GM21447 (cell line): ENCODE measurements at regions not wholly inside any gene's neighbourhood (a gene's known extent, or its start where the extent isn't known, plus 50 kb on each side); places are given as distances from the start of the nearest gene placed in this dataset.
"Not testable (repeated sequence)": the region's sequence is repeated elsewhere in the genome, so short reads cannot be mapped to it uniquely, and the experiment has no call there.

Source experiments
- ATAC-seq: cut with Tn5 transposase; IDR thresholded peaks from one replicate; pipeline ENCODE4 v1.9.1; 2021; ENCODE audit not compliant: unreplicated experiment

- no peak for ATAC-seq
Observed at GRCh38 chr17:83156408-83156807, 77.0 kb downstream of the METRNL start.

DNA sequence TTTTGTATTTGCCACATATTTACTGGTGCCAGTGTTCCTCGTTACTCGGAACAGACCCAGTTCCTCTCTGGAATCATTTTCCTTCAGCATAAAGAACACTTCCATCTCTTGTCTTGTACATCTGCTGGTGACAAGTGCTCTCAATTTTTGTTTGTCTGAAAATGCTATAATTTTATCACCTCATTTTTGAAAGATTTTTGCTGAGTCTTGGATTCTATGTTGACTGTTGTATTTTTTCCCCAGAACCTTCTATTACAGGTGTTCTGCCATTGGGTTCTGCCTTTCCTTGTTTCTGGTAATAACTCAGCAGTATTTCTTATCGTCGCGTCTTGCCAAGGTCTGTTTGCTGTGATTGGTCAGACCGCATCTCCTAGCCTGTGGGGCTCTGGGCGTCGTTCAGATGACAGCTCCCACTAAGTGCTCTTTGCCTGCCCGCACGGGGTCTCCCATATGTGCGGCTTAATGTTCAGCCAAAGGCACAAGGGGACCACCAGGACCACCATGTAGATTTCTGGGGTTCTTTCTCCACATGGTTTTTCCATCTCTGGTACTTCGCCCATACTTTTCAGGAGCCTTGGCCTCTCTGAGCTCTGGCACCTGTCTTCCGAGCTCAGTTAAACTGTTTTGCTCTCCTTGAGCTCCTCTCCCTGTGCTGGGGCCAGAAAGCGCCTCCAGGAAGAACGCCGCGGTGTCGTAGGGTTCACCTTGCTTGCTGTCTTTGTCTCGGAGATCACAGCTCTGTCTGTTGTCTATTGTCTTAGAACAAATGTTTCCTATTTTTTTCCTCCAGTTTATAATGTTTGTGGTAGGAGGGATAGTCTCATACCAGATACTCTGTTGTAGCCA, 80.0 kb downstream of the METRNL start:
- no peak for ATAC-seq

- no peak for ATAC-seq
Observed at GRCh38 chr17:83160443-83161297, 81.3 kb downstream of the METRNL start.

DNA sequence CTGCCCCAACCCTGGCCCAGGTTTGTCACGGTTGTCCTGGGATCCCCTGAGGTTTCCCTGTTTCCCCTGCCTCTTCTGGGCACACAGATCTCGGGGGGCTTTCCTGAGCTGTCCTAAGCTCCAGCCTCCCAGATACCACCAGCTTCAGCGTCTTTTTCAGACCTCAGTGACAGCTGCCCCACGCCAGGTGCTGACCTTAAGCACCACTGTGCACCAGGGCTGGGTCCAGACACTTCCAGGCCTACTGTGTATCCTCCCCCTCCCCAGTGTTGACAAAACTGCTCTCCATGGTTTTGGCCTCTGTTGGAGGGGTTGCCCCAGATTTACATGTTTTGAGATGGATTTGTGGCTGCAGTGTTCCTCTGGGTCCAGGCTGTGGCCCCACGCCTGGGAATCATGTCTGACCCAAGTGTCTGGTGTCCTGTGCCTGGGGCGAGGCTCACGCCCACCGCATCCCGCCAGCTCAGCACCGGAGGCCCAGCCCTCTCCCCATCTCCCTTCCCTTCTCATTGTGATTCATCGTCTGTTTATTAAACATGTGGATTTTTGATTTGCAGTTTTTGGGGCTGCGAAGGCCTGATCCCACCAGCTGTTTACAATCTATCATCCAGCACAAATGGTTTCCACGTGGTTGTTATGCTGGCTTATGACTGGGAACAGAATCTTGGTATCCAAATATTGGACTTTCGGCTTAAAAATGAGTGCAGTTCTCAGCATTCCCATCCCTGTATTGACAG, 82.1 kb downstream of the METRNL start:
- no peak for ATAC-seq

DNA sequence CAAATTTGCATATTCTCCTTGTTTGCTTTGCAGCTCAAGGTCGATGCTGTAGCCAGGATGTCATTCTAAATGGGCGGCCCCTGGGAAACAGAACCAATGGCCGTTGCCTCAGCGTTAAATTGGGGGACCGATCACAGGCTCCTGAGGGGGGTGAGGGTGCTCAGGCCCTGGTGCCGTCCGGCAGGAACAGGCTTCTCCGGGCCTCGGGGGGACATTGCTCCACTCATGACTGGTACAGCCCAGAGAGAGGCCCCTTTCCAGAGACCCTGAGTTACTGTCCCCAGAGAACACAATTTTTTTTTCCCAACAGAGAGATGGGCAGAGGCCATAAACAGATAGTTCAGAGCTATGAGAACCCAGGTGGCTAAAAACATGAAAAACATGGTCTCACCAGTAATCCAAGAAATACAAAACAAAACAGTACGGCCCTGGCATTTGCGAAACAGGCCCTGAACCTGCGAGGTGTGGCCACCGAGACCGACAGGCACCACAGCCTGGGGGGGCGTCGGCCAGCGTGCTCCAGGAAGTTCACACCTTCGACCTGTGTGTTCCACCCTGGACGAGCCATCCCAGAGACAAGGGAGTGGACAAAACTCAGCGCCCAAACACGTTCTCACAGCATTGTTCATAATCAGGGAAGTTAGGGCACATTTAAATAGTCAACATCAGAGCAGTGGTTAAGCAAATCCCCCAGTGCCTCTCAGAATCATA, 82.8 kb downstream of the METRNL start:
- no peak for ATAC-seq

DNA sequence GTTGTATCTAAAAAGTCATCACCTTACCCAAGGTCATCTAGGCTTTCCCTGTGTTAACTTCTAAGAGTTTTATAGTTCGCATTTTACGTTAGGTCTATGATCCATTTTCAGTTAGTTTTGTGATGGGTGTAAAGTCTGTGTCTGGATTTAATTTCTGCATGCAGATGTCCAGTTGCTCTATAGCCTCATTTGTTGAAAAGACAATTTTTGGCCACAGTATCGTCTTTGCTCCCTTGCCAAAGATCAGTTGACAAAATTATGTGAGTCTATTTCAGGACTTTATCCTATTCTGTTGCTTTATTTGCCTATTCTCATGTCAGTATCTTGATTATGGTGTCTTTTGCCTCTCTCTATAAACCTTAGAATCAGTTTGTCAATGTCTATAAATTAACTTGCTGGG, 85.1 kb downstream of the METRNL start:
- no peak for ATAC-seq

GRCh38 chr17:83170571-83171260, 91.3 kb downstream of the METRNL start:
- no peak for ATAC-seq

GRCh38 chr17:83171661-83172060, 92.3 kb downstream of the METRNL start:
- no peak for ATAC-seq

DNA sequence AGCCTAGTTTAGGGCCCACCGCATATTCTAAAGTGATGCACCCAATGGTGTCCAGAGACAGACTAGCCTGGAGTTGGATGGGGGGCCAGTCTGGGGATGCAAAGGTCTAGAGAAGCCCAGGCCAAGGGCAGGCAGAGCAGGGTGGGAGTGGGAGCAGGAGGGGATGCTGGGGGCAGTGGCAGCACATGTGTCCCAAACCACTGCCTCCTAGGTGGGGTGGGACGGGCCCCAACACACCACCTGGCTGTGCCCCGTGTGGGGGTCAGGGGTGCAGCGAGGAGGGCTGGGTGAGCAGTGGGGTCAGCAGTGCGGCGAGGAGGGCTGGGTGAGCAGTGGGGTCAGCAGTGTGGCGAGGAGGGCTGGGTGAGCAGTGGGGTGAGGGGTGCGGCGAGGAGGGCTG, 92.7 kb downstream of the METRNL start:
- not testable (repeated sequence) for ATAC-seq

DNA sequence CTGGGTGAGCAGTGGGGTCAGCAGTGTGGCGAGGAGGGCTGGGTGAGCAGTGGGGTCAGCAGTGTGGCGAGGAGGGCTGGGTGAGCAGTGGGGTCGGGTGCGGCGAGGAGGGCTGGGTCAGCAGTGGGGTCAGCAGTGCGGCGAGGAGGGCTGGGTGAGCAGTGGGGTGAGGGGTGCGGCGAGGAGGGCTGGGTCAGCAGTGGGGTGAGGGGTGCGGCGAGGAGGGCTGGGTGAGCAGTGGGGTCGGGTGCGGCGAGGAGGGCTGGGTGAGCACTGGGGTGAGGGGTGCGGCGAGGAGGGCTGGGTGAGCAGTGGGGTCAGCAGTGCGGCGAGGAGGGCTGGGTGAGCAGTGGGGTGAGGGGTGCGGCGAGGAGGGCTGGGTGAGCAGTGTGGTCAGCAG, 93.2 kb downstream of the METRNL start:
- ATAC-seq = not testable (repeated sequence)

- ATAC-seq = not testable (repeated sequence)
Observed at GRCh38 chr17:83173180-83173913, 93.9 kb downstream of the METRNL start.

GRCh38 chr17:83173914-83174361, 94.5 kb downstream of the METRNL start:
- no peak for ATAC-seq

DNA sequence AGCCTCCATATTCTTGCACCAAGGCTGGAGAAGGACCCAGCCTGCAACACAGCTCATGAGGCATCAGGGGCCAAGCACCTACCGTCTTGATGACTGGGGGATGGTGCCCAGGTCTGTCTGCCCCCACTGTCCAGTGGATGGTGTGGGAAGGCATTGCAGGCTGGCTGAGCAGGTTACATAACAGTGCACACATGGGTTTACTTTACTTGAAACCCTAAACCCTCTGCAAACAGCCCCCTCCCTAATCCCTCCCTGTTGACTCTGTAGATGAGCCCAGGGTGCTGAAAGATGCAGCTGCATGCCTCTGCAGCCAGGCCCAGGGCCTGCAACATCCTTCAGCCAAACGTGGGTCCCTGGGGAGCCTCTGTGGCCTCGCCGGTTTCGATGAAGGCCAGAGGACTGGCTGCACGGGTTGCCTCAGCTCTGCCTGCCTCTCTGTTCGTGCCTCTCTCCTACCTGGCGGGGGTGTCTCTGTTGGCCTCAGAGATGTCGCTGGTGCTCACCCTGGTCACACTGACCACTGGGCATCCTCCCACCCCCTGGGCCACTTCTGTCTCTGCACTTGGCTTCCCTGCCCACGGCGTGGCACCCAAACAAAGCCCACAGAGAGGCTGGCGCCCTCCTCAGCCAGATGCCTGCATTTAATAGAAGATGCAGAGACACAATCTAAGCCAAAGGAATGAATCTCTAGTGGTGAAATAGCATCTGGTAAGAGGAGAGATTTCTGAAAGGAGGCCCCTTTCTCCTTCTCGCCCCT, 95.1 kb downstream of the METRNL start:
- ATAC-seq = peak; percentile 64

GRCh38 chr17:83175119-83175821, 95.9 kb downstream of the METRNL start:
- peak; percentile 50 for ATAC-seq

GRCh38 chr17:83175822-83176622, 96.6 kb downstream of the METRNL start:
- no peak for ATAC-seq

DNA sequence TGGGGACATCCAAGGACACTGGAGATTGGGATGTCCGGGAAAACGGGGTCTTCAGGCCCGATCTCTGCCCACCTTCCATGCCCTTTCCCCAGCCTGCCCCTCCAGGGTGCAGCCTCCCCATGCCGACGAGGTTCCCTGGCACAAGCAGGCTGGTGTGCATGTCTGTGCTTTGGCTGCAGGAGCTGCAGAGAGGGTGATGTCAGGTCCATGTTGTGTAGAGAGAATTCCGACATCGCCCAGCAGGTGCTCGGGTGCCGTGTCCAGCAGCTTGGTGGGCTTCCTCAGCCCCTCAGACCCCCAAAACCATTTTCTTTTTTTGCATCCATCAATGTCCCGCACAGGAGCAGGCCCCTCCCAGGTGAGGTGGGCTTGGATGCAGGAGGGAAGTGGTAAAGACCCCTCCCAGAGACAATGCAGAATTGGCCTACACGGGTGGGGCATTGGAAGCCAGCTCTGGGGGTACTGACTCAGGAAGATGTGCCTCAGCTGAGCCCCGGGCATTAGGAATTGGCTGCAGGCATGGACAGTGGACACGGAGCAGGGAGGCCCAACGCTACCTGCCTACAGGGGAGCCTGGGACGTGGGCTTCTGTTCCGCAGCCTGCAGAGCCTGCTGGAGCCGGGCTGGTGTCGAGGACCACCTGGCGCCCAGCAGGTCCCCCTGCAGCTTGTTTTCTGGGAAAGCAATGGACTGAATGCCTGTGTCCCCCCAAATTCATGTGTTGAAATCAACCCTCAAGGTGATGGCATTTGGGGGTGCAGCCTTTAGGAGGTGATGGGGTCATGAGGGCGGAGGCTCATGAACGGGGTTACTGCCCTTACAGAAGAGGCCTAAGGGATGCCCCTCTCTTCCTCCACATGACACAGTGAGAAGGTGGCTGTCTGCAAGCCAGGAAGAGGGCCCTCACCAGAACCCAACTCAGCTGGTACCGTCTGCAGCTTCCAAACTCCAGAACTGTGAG, 97.5 kb downstream of the METRNL start:
- no peak for ATAC-seq
